ENCODE measurements at regions not wholly inside any gene's neighbourhood (a gene's known extent, or its start where the extent isn't known, plus 50 kb on each side); places are given as distances from the start of the nearest gene placed in this dataset.

DNA sequence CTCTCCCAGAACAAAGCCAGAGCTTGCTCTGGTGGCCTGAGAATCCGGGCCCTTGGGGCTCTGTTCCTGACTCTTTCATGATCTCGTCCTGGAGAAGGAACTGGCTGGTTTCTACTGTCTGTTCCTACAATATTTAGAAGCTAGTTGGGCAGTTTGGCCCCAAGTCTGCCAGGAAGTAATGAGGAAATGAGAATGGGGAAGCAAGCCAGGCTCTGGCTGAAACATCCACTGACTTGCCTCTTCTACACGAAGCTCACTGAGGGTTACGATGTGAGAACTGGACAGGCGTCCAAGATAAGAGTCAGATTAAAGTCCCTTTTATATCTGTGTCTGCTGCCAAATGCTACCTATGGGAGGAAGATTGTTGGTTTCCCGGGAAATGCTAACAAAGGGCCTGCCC lies 110.0 kb upstream of the KIRREL3 start:
- Histone ChIP-seq H3K9ac (ENCODE audit: low read length) (no peak overlapping the region), H3K27me3 (ENCODE audit: insufficient read depth, low read length) (peaks cover 2% of the 10 kb centered on the region), H4K20me1 (ENCODE audit: insufficient read depth, low read length) (no peaks in the 10 kb centered on the region), H3K79me2 (ENCODE audit: insufficient read depth, low read length) (no peaks in the 10 kb centered on the region), H3K27ac (ENCODE audit: low read depth, low read length) (no peak overlapping the region), H3K4me3 (ENCODE audit: insufficient read depth, low read depth, low read length) (no peak overlapping the region), H3K36me3 (ENCODE audit: insufficient read depth, low read length) (no peaks in the 10 kb centered on the region), H3K4me1 (ENCODE audit: insufficient read depth, low read length) (no peaks in the 10 kb centered on the region), H3K4me2 (ENCODE audit: low read length) (no peak overlapping the region), H3K9me3 (ENCODE audit: insufficient read depth, low read depth, low read length) (no peaks in the 10 kb centered on the region), H2AFZ (ENCODE audit: low read depth, low read length) (no peak overlapping the region)
- FAIRE-seq (no peak), DNase-seq (ENCODE audit: low read depth) (no peak)
- TF ChIP-seq EZH2 (IDR thresholded peaks at IDR 0.05; ENCODE audit: insufficient read depth, low read length), result no peak
- TF ChIP-seq, protein P1, sequence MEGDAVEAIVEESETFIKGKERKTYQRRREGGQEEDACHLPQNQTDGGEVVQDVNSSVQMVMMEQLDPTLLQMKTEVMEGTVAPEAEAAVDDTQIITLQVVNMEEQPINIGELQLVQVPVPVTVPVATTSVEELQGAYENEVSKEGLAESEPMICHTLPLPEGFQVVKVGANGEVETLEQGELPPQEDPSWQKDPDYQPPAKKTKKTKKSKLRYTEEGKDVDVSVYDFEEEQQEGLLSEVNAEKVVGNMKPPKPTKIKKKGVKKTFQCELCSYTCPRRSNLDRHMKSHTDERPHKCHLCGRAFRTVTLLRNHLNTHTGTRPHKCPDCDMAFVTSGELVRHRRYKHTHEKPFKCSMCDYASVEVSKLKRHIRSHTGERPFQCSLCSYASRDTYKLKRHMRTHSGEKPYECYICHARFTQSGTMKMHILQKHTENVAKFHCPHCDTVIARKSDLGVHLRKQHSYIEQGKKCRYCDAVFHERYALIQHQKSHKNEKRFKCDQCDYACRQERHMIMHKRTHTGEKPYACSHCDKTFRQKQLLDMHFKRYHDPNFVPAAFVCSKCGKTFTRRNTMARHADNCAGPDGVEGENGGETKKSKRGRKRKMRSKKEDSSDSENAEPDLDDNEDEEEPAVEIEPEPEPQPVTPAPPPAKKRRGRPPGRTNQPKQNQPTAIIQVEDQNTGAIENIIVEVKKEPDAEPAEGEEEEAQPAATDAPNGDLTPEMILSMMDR (IDR thresholded peaks at IDR 0.05; ENCODE audit: insufficient read depth, low read depth, low read length), result no peak
- Mint-ChIP-seq H3K9me3 (ENCODE audit: unreplicated experiment) (no peaks in the 10 kb centered on the region), H3K27ac (ENCODE audit: unreplicated experiment) (no peak overlapping the region), H3K4me3 (ENCODE audit: unreplicated experiment) (no peak overlapping the region), H3K4me1 (ENCODE audit: low read depth, unreplicated experiment) (peaks cover 4% of the 10 kb centered on the region), H3K27me3 (ENCODE audit: low read depth, unreplicated experiment) (peaks cover 42% of the 10 kb centered on the region), H3K36me3 (ENCODE audit: low read depth, unreplicated experiment) (no peaks in the 10 kb centered on the region)

GRCh38 chr11:127109796-127110480 lies 109.4 kb upstream of the KIRREL3 start:
- Histone ChIP-seq H3K4me3 (ENCODE audit: insufficient read depth, low read depth, low read length) (no peak overlapping the region), H3K36me3 (ENCODE audit: insufficient read depth, low read length) (no peaks in the 10 kb centered on the region), H3K9ac (ENCODE audit: low read length) (no peak overlapping the region), H3K27me3 (ENCODE audit: insufficient read depth, low read length) (peaks cover 2% of the 10 kb centered on the region), H3K4me2 (ENCODE audit: low read length) (no peak overlapping the region), H3K9me3 (ENCODE audit: insufficient read depth, low read depth, low read length) (no peaks in the 10 kb centered on the region), H4K20me1 (ENCODE audit: insufficient read depth, low read length) (no peaks in the 10 kb centered on the region), H3K79me2 (ENCODE audit: insufficient read depth, low read length) (no peaks in the 10 kb centered on the region), H3K4me1 (ENCODE audit: insufficient read depth, low read length) (no peaks in the 10 kb centered on the region), H3K27ac (ENCODE audit: low read depth, low read length) (no peak overlapping the region), H2AFZ (ENCODE audit: low read depth, low read length) (no peak overlapping the region)
- Mint-ChIP-seq H3K4me3 (ENCODE audit: unreplicated experiment) (no peak overlapping the region), H3K27me3 (ENCODE audit: low read depth, unreplicated experiment) (peaks cover 43% of the 10 kb centered on the region), H3K4me1 (ENCODE audit: low read depth, unreplicated experiment) (peaks cover 4% of the 10 kb centered on the region), H3K9me3 (ENCODE audit: unreplicated experiment) (no peaks in the 10 kb centered on the region), H3K27ac (ENCODE audit: unreplicated experiment) (no peak overlapping the region), H3K36me3 (ENCODE audit: low read depth, unreplicated experiment) (no peaks in the 10 kb centered on the region)
- TF ChIP-seq, protein P1 (IDR thresholded peaks at IDR 0.05; ENCODE audit: insufficient read depth, low read depth, low read length), result no peak
- no peak for TF ChIP-seq EZH2 (IDR thresholded peaks at IDR 0.05; ENCODE audit: insufficient read depth, low read length)
- FAIRE-seq (no peak), DNase-seq (ENCODE audit: low read depth) (no peak)

DNA sequence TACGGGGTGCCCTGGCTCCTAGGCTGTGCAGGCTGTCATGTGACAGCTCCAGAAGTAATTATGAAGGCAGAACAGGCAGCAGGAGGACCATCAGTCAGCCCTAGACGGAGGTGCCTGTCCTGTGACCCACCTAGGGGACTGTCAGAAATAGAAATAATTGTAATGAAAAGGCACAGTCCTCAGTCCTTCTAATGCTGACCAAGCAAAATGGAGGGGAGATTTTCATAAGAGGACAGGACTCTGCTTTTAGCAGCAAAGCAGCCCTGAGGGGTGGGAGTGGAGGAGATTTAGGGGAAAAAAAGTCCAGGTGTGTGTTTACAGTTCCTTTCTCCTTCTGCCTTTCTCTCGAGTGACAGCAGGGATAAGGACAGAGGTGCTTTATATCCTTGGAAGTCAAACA lies 108.3 kb upstream of the KIRREL3 start:
- peaks cover 43% of the 10 kb centered on the region for H3K27me3 Mint-ChIP-seq (ENCODE audit: low read depth, unreplicated experiment)
- Histone ChIP-seq H3K4me3 (ENCODE audit: insufficient read depth, low read depth, low read length) (no peak overlapping the region), H3K79me2 (ENCODE audit: insufficient read depth, low read length) (no peaks in the 10 kb centered on the region), H3K9ac (ENCODE audit: low read length) (no peak overlapping the region), H4K20me1 (ENCODE audit: insufficient read depth, low read length) (no peaks in the 10 kb centered on the region), H3K4me1 (ENCODE audit: insufficient read depth, low read length) (no peaks in the 10 kb centered on the region), H2AFZ (ENCODE audit: low read depth, low read length) (no peak overlapping the region), H3K36me3 (ENCODE audit: insufficient read depth, low read length) (no peaks in the 10 kb centered on the region), H3K27ac (ENCODE audit: low read depth, low read length) (no peak overlapping the region), H3K9me3 (ENCODE audit: insufficient read depth, low read depth, low read length) (no peaks in the 10 kb centered on the region), H3K4me2 (ENCODE audit: low read length) (no peak overlapping the region), H3K27me3 (ENCODE audit: insufficient read depth, low read length) (peaks cover 2% of the 10 kb centered on the region)
- no peak for DNase-seq (ENCODE audit: low read depth)
- no peak overlapping the region for H3K4me3 Mint-ChIP-seq (ENCODE audit: unreplicated experiment)
- H3K27ac Mint-ChIP-seq (ENCODE audit: unreplicated experiment), result no peak overlapping the region
- H3K4me1 Mint-ChIP-seq (ENCODE audit: low read depth, unreplicated experiment), result peaks cover 4% of the 10 kb centered on the region
- FAIRE-seq, result no peak
- H3K9me3 Mint-ChIP-seq (ENCODE audit: unreplicated experiment), result no peaks in the 10 kb centered on the region
- H3K36me3 Mint-ChIP-seq (ENCODE audit: low read depth, unreplicated experiment), result no peaks in the 10 kb centered on the region
- TF ChIP-seq, protein P1 (IDR thresholded peaks at IDR 0.05; ENCODE audit: insufficient read depth, low read depth, low read length), result no peak
- no peak for TF ChIP-seq EZH2 (IDR thresholded peaks at IDR 0.05; ENCODE audit: insufficient read depth, low read length)

Data from astrocyte (in vitro differentiated cells and primary cell).